Erythroblast (primary cell): ENCODE measurements at regions not wholly inside any gene's neighbourhood (a gene's known extent, or its start where the extent isn't known, plus 50 kb on each side); places are given as distances from the start of the nearest gene placed in this dataset.

Source experiments
- GATA1 ChIP-seq: IDR thresholded peaks from 2 replicates; pipeline ENCODE4 v1.6.1; 2011; ENCODE audit warnings: low read depth, mild to moderate bottlenecking, control low read depth, low read length, moderate library complexity
- POLR2A ChIP-seq: IDR thresholded peaks from 2 replicates; pipeline ENCODE4 v1.6.1; 2011; ENCODE audit warnings: mild to moderate bottlenecking, low read length

GRCh38 chr16:86002178-86002900 is 103.4 kb downstream of the IRF8 start:
- TF ChIP-seq POLR2A (no peak), GATA1 (no peak)
